Omental fat pad (tissue), 3 donors: ENCODE measurements at regions not wholly inside any gene's neighbourhood (a gene's known extent, or its start where the extent isn't known, plus 50 kb on each side); places are given as distances from the start of the nearest gene placed in this dataset.

Experiments
- ATAC-seq: fragments of 150-250 bp; one replicate; pipeline ENCODE4 v1.9.1; 2016; ENCODE audit warnings: mild to moderate bottlenecking, moderate library complexity; ENCODE audit not compliant: low FRiP score
- DNase-seq: peaks from one replicate; pipeline ENCODE4 v3.0.0-alpha.2; 2019; ENCODE audit warnings: low spot score
- TF ChIP-seq, protein P1 (sequence below), 3 donors: fragments of 450-650 bp; IDR thresholded peaks; one replicate each; pipeline ENCODE4 v1.5.1; 2016 to 2017; ENCODE audit warnings: antibody characterized with exemption in 3 of 3, mild to moderate bottlenecking in 3 of 3, moderate library complexity in 2 of 3

DNA sequence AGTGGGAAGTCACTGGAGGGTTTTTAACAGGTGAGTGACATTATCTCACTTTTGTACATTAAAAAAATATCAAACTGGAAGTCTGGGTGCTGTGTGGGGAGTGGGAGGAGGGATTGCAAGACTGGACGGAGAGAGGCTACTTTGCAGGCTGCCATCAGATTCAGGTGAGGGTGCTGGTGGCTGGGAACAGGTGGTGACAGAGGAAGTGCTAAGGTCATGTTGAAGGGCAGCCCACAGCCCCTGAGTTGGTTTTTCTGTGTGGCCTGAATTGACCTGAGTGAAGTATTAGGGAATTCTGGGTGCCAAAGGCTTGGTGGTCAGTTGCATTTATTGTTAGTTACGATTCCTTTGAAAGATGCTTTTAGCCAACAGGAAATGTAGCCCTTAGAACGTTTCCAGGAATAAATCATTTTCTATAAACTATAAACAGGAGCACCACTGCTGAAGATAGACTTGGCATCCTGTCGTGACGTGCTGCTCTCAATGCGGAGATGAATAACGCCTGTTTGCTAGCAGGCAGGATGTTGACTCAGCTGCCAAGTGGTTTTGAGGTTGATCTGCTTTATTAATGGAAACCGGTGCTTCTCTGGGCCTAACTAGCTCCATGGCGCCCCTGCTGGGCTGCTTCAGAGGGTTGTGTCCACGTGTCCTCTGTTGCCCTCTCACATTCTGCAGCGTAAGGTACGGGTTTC lies 707.5 kb upstream of the TMEM132C start:
- DNase-seq (no peak), ATAC-seq (no peak)
- TF ChIP-seq, protein P1, sequence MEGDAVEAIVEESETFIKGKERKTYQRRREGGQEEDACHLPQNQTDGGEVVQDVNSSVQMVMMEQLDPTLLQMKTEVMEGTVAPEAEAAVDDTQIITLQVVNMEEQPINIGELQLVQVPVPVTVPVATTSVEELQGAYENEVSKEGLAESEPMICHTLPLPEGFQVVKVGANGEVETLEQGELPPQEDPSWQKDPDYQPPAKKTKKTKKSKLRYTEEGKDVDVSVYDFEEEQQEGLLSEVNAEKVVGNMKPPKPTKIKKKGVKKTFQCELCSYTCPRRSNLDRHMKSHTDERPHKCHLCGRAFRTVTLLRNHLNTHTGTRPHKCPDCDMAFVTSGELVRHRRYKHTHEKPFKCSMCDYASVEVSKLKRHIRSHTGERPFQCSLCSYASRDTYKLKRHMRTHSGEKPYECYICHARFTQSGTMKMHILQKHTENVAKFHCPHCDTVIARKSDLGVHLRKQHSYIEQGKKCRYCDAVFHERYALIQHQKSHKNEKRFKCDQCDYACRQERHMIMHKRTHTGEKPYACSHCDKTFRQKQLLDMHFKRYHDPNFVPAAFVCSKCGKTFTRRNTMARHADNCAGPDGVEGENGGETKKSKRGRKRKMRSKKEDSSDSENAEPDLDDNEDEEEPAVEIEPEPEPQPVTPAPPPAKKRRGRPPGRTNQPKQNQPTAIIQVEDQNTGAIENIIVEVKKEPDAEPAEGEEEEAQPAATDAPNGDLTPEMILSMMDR (IDR thresholded peaks at IDR 0.05), result no peak

DNA sequence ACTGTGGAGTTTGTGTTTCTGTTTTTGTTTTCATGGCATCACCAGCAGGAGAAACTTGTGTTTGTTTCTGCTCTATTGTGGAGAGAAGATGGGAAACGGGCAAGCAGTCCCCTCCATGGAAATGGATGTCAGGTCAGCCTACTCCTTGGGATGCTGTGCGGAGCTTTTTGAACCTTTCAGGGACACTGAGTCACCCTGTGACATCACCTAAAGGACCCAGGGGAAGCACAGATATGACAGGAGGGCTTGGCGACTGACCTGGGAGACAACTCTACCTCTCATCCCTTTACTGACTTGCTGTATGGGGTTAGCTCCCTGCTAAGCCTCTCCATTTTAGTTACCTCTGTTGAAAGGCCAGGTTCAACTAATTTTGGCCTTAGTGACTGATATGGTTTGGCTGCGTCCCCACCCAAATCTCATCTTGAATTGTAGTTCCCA lies 706.9 kb upstream of the TMEM132C start:
- TF ChIP-seq, protein P1 (IDR thresholded peaks at IDR 0.05), result no peak
- DNase-seq (no peak), ATAC-seq (no peak)

DNA sequence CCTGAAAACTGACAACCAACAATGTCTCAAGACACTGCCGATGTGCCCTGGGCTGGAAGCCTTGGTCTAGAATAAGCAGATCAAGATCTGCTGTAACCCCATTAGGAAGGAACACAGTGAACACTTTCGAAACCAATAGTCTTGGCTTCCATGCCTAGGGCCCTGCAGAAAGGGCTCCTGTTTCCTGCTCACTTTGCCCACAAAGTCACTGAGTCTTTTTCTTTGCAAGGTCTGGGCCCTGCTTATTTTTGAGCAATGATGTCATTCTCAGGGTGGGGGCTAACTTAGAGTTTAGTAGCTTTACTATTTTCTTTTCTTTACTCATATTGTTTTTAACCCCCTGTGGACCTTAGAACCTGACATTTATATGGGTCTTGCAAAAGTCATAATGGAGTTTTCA lies 704.2 kb upstream of the TMEM132C start:
- no peak for DNase-seq

DNA sequence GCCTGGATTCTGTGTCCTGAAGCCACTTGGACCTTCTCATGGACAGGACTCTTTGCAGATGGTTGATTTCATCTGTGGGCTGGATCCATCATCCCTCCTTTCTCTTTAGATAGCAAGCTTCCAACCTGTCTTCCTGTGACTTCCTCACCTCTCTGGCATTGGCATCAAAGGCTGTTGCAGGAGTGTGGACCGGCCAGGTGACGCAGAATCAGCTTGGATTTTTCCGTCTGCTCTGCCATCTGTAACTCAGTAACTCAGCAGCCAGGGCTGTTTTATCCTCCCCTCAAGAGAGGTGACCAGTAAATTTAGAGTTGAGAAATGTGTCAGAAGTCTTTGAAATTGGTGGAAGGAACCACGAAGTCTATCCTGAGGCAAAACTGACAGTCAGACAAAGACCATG lies 701.7 kb upstream of the TMEM132C start:
- TF ChIP-seq, protein P1 (IDR thresholded peaks at IDR 0.05), result no peak
- no peak for ATAC-seq
- no peak for DNase-seq

More for the DNA sequence above, 704.2 kb upstream of the TMEM132C start:
- ATAC-seq, result no peak
- TF ChIP-seq, protein P1 (IDR thresholded peaks at IDR 0.05), result no peak

DNA sequence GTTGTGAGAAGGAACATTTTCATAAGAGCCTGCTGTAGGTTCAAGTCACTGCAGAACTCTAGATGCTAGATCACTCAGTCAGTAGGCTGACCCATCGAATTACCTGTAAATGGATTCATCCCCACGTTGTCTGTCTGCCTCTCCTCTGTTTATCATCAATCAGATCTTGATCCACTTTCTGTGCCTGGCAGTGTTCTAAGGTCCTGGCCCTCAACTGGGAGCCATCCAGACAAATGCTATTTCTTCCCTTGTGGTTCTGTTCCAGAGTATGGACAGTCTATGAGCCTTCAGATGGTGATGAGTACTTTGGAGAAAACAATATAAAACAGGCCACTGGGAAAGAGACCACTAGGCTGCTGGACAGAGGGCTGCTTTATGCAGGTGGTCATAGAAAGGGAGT lies 699.4 kb upstream of the TMEM132C start:
- ATAC-seq (no peak), DNase-seq (no peak)
- TF ChIP-seq, protein P1 (IDR thresholded peaks at IDR 0.05), result no peak

DNA sequence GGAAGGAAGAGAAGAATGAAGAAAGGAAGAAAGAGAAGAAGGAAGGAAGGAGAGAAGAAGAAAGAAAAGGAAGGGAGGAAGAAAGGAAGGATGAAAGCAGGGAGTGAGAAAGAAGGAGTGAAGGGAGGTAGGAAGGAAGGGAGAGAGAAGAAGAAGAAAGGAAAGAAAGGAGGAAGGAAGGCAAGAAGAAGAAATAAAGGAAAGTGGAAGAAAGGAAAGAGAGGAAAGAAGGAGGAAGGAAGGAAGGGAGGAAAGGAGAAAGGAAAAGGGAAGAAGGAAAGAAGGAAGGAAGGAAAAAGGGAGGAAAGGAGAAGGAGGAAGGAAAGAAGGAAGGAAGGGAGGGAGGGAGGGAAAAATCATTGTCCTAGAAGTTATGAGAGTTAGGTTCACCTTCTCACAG lies 696.6 kb upstream of the TMEM132C start:
- DNase-seq (no peak), ATAC-seq (no peak)
- TF ChIP-seq, protein P1 (IDR thresholded peaks at IDR 0.05), result no peak

DNA sequence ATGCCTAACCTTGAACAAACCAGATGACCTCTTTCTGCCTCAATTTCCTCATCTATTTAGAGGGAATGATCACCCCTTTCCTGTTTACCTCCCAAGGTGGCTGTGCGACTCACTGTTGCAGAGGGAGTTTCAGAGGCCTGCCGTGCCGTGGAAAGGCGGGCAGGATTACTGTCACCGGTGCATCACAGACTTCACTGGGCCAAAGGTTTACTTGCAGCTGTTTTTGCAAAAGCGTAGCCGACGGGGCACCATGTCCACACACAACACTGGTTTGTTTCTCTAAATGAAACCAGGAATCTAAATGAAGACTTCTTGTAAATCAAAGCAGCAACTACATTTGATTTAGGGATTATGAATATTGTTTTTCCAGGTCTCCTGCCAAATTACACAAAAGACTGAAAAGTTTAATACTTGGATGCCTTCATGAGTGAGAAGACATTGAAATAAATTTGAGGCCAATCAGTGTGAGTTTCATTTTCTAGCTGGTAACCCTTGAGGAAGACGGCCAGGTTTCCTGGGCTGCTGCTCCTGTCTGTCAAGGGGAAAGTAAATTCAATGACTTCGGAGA lies 696.1 kb upstream of the TMEM132C start:
- TF ChIP-seq, protein P1 (IDR thresholded peaks at IDR 0.05), result no peak
- ATAC-seq, result no peak
- no peak for DNase-seq
